SK-N-MC (cell line): ENCODE measurements at regions not wholly inside any gene's neighbourhood (a gene's known extent, or its start where the extent isn't known, plus 50 kb on each side); places are given as distances from the start of the nearest gene placed in this dataset.

ENCODE experiments used
- EZH2 ChIP-seq: fragments of 200-600 bp; sonication (generic); IDR thresholded peaks from one replicate; pipeline ENCODE4 v1.6.1; 2017; ENCODE audit warnings: antibody characterized with exemption
- FOXP2 ChIP-seq: optimal IDR thresholded peaks from 2 replicates; pipeline ENCODE3; 2011; ENCODE audit warnings: mild to moderate bottlenecking, moderate library complexity; ENCODE audit not compliant: insufficient read depth; ENCODE audit errors: extremely low read length, control extremely low read depth
- POLR2AphosphoS5 ChIP-seq: IDR thresholded peaks from 2 replicates; pipeline ENCODE4 v1.6.1; 2012; ENCODE audit warnings: mild to moderate bottlenecking, low read depth, low read length, borderline replicate concordance

DNA sequence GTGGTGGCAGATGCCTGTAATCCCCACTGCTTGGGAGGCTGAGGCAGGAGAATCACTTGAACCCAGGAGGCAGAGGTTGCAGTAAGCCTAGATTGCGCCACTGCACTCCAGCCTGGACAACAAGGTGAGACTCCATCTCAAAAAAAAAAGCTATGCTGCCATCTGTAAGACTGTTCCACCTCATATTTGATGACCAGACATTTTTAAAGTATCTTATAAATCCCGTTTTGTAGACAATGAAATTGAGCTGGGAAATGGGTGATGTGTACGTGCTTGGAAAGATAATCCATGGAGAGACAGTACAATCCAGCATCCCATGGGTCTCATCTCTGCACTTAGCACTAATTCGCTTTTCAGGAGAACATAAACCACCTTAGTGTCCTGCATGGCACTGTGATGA is 126.5 kb upstream of the ATP5MC3 start:
- no peak for TF ChIP-seq POLR2AphosphoS5
- TF ChIP-seq EZH2, result no peak
- TF ChIP-seq FOXP2, result no peak
